SK-N-SH (cell line): ENCODE measurements at regions not wholly inside any gene's neighbourhood (a gene's known extent, or its start where the extent isn't known, plus 50 kb on each side); places are given as distances from the start of the nearest gene placed in this dataset.
"Not testable (repeated sequence)": the region's sequence is repeated elsewhere in the genome, so short reads cannot be mapped to it uniquely, and the experiment has no call there.

Experiments
- CTCF ChIA-PET: fragments of 300-600, 350-600 bp; formaldehyde crosslinking; extraction: SDS; loops from one replicate; lab custom pipeline; 2021; lab: Yijun Ruan, JAX
- POLR2A ChIA-PET: fragments of 350-600 bp; sonication (Branson Sonifier 250); formaldehyde crosslinking; extraction: SDS; loops from one replicate; lab custom pipeline; 2020; ENCODE audit warnings: antibody characterized with exemption, inconsistent platforms; lab: Yijun Ruan, JAX
- DNase-seq: peaks from one replicate; pipeline ENCODE4 v3.0.0; 2012
- H2AFZ ChIP-seq: fragments of 200-600 bp; sonication (generic); 2 replicates; pipeline ENCODE4 v1.8.1; 2016; ENCODE audit warnings: antibody characterized with exemption, mild to moderate bottlenecking, low read depth
- H3F3A ChIP-seq: fragments of 200-600 bp; sonication (generic); replicated peaks from 2 replicates; pipeline ENCODE3; 2016; ENCODE audit warnings: antibody characterized with exemption, mild to moderate bottlenecking; ENCODE audit not compliant: insufficient read depth
- H3K27ac ChIP-seq, 2 experiments: fragments of 200-500 bp in 1 of 2; fragments of 200-600 bp in 1 of 2; sonication (Bioruptor generic) in 1 of 2; sonication (generic), shearing (Covaris generic) in 1 of 2; 2 replicates each; pipeline versions ENCODE4 v1.5.1 to v1.6.1; 2014 to 2016; ENCODE audit warnings: low read depth in 2 of 2, inconsistent platforms in 1 of 2, low read length in 1 of 2, mild to moderate bottlenecking in 1 of 2, mixed read lengths in 1 of 2
- H3K27me3 ChIP-seq: fragments of 200-600 bp; sonication (generic), shearing (Covaris generic); 2 replicates; pipeline ENCODE4 v1.6.1; 2016; ENCODE audit warnings: mixed run types; ENCODE audit not compliant: insufficient read depth
- H3K36me3 ChIP-seq, 2 experiments: fragments of 200-500 bp in 1 of 2; fragments of 200-600 bp in 1 of 2; sonication (Bioruptor generic) in 1 of 2; sonication (generic) in 1 of 2; replicated peaks in 1 of 2; 2 replicates each; pipeline versions ENCODE3 to v1.5.1; 2014 to 2016; ENCODE audit warnings: low read length in 1 of 2, mild to moderate bottlenecking in 1 of 2; ENCODE audit not compliant: insufficient read depth in 2 of 2, control insufficient read depth in 1 of 2
- H3K4me1 ChIP-seq, 2 experiments: fragments of 200-500 bp in 1 of 2; fragments of 200-600 bp in 1 of 2; sonication (Bioruptor generic) in 1 of 2; sonication (generic), shearing (Covaris generic) in 1 of 2; 2 replicates each; pipeline versions ENCODE4 v1.5.1 to v1.6.1; 2014 to 2016; ENCODE audit warnings: low read depth in 1 of 2, low read length in 1 of 2, mixed run types in 1 of 2; ENCODE audit not compliant: insufficient read depth in 2 of 2, control insufficient read depth in 1 of 2
- H3K4me2 ChIP-seq: fragments of 200-600 bp; sonication (generic), shearing (Covaris generic); 2 replicates; pipeline ENCODE4 v1.6.1; 2017; ENCODE audit warnings: mixed run types
- H3K4me3 ChIP-seq, 2 experiments: fragments of 200-500 bp in 1 of 2; fragments of 200-600 bp in 1 of 2; sonication (Bioruptor generic) in 1 of 2; sonication (generic), shearing (Covaris generic) in 1 of 2; 2 replicates each; pipeline versions ENCODE4 v1.5.1 to v1.8.1; 2014 to 2016; ENCODE audit warnings: low read depth in 2 of 2, inconsistent platforms in 1 of 2, low read length in 1 of 2, mild to moderate bottlenecking in 1 of 2, mixed read lengths in 1 of 2, moderate library complexity in 1 of 2
- H3K79me2 ChIP-seq: fragments of 200-600 bp; sonication (generic); 2 replicates; pipeline ENCODE4 v1.8.1; 2017; ENCODE audit warnings: mild to moderate bottlenecking; ENCODE audit not compliant: insufficient read depth
- H3K9ac ChIP-seq: fragments of 200-600 bp; sonication (generic); 2 replicates; pipeline ENCODE4 v1.6.1; 2017; ENCODE audit warnings: mixed run types
- H3K9me2 ChIP-seq: fragments of 200-600 bp; sonication (generic); 2 replicates; pipeline ENCODE4 v1.6.1; 2017; ENCODE audit warnings: mixed run types
- H3K9me3 ChIP-seq: fragments of 200-600 bp; sonication (generic); 2 replicates; pipeline ENCODE4 v1.6.1; 2017; ENCODE audit warnings: mixed run types, mild to moderate bottlenecking, moderate library complexity
- H4K20me1 ChIP-seq: fragments of 200-600 bp; sonication (generic); 2 replicates; pipeline ENCODE4 v1.6.1; 2017; ENCODE audit warnings: mild to moderate bottlenecking, mixed run types; ENCODE audit not compliant: insufficient read depth
- EP300 ChIP-seq, 2 experiments: IDR thresholded peaks; 2 replicates each; pipeline versions ENCODE4 v1.4.0 to v1.6.1; 2012; ENCODE audit warnings: borderline replicate concordance in 1 of 2, low read depth in 1 of 2, low read length in 1 of 2
- EZH2phosphoT487 ChIP-seq: fragments of 200-600 bp; sonication (generic); IDR thresholded peaks from 2 replicates; pipeline ENCODE4 v1.6.1; 2017; ENCODE audit warnings: low read depth, mixed run types, mild to moderate bottlenecking, antibody characterized with exemption, moderate library complexity, borderline replicate concordance
- FOXJ3 ChIP-seq: sonication (generic); formaldehyde crosslinking; IDR thresholded peaks from 2 replicates; pipeline ENCODE4 v1.5.1; 2020; ENCODE audit warnings: mild to moderate bottlenecking, missing genetic modification reagents
- FOXM1 ChIP-seq: IDR thresholded peaks from 2 replicates; pipeline ENCODE4 v1.4.0; 2012; ENCODE audit warnings: low read depth, mild to moderate bottlenecking
- GABPA ChIP-seq: IDR thresholded peaks from 2 replicates; pipeline ENCODE4 v1.4.0; 2012; ENCODE audit warnings: low read depth, mild to moderate bottlenecking
- NRF1 ChIP-seq: IDR thresholded peaks from 2 replicates; pipeline ENCODE4 v1.6.1; 2012; ENCODE audit warnings: low read depth, mild to moderate bottlenecking, low read length
- PBX3 ChIP-seq: IDR thresholded peaks from 2 replicates; pipeline ENCODE4; 2012
- RAD21 ChIP-seq: IDR thresholded peaks from 2 replicates; pipeline ENCODE4 v1.6.1; 2012; ENCODE audit warnings: mild to moderate bottlenecking, low read length
- SMC3 ChIP-seq: IDR thresholded peaks from 2 replicates; pipeline ENCODE4 v1.6.1; 2012; ENCODE audit warnings: low read depth, low read length, improper control_type of control experiment
- TCF12 ChIP-seq: IDR thresholded peaks from 2 replicates; pipeline ENCODE4 v1.4.0; 2012
- WGBS: methylation state at CpG from one replicate; pipeline ENCODE4 v1.1.6; 2017; ENCODE audit warnings: low lambda C conversion rate; 5-methylcytosine and 5-hydroxymethylcytosine counted together

- TF ChIP-seq PBX3 (no peak), NRF1 (no peak), TCF12 (no peak)
- Histone ChIP-seq H3K4me2 (no peak overlapping the region), H3F3A (no peaks in the 10 kb centered on the region), H3K9me3 (no peaks in the 10 kb centered on the region), H2AFZ (no peak overlapping the region), H3K4me1 (peaks cover 0 to 11% of the 10 kb centered on the region in 2 experiments; a peak in 1 of 4 replicates), H3K27ac (no peak overlapping the region), H4K20me1 (no peaks in the 10 kb centered on the region), H3K27me3 (no peaks in the 10 kb centered on the region; the same call in 1 of the 2 replicates), H3K4me3 (no peak overlapping the region), H3K79me2 (no peaks in the 10 kb centered on the region), H3K9ac (no peak overlapping the region), H3K36me3 (no peaks in the 10 kb centered on the region), H3K9me2 (no peaks in the 10 kb centered on the region)
- ChIA-PET POLR2A (no interaction called here), CTCF (no interaction called here)
- no peak for DNase-seq
- 22% methylated on average over 4 of the region's 4 CpGs for WGBS
These were observed 79.1 kb upstream of the KCNE2 start for GRCh38 chr21:34284666-34285065.

GRCh38 chr21:34288042-34288441 is 75.8 kb upstream of the KCNE2 start:
- H3K27ac ChIP-seq, H4K20me1 ChIP-seq, H2AFZ ChIP-seq, H3K4me2 ChIP-seq, H3K4me3 ChIP-seq, H3K27me3 ChIP-seq, H3F3A ChIP-seq, H3K9me3 ChIP-seq, POLR2A ChIA-PET, H3K9ac ChIP-seq, H3K36me3 ChIP-seq, H3K79me2 ChIP-seq, H3K9me2 ChIP-seq, H3K4me1 ChIP-seq, CTCF ChIA-PET, DNase-seq: not testable (repeated sequence)

GRCh38 chr21:34289856-34290255 is 74.0 kb upstream of the KCNE2 start:
- Histone ChIP-seq H3K79me2 (no peaks in the 10 kb centered on the region), H2AFZ (no peak overlapping the region), H3K27me3 (no peaks in the 10 kb centered on the region), H3K4me2 (no peak overlapping the region), H3K9ac (no peak overlapping the region), H3K4me1 (no peaks in the 10 kb centered on the region), H3K4me3 (no peak overlapping the region), H3K36me3 (no peaks in the 10 kb centered on the region), H3K27ac (no peak overlapping the region), H4K20me1 (no peaks in the 10 kb centered on the region), H3F3A (no peaks in the 10 kb centered on the region), H3K9me2 (no peaks in the 10 kb centered on the region), H3K9me3 (no peaks in the 10 kb centered on the region)
- CTCF ChIA-PET: interaction anchor here (0.7 kb wide), 1 partner anchor 366 kb away, joined by 3 read pairs; no protein-coding TSS in a partner anchor
- TF ChIP-seq GABPA (no peak), SMC3 (no peak), FOXM1 (no peak), PBX3 (no peak), EP300 (IDR thresholded peaks at IDR 0.05; ENCODE audit: borderline replicate concordance in 1 of 2, low read depth in 1 of 2, low read length in 1 of 2) (no peak), FOXJ3 (no peak), NRF1 (no peak), EZH2phosphoT487 (no peak), TCF12 (no peak), RAD21 (no peak)
- DNase-seq: no peak
- POLR2A ChIA-PET: no interaction called here
- whole genome bisulfite sequencing: 9% methylated on average over 1 of the region's 1 CpG
